ENCODE measurements at regions not wholly inside any gene's neighbourhood (a gene's known extent, or its start where the extent isn't known, plus 50 kb on each side); places are given as distances from the start of the nearest gene placed in this dataset.

DNA sequence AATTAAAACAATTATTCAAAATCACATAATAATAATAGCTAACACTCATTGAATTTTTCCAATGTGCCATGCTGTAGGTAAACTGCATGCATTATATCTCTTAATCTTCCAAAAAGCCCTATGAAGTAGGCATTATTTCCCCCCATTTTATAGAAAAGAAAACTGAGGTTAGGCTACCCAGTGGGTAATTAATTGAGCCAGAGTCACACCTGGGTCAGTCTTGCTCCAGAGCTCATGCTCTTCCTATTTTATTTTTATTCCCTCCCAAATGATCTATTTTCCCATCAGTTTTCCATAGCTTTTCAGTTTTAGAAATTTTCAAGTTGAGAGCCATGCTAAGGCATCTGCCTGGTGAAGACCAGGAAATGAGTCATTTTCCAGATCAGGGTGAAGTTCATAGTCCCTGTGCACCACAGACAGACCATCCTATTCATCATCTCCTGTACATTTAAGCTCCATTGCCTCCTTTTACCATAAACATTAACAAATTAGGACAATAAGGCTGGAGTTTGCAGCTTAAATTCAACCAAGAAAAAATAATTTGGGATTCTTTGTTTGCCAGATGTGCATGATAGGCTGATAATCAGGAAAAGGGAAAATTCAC is 417.3 kb downstream of the OTOL1 start:
- Histone ChIP-seq H3K9me2 (replicated peaks; ENCODE audit: low read length) (no peaks in the 10 kb centered on the region), H4K20me1 (ENCODE audit: low read length) (no peaks in the 10 kb centered on the region), H3K27ac (ENCODE audit: low read length) (peak overlapping the region; percentile 74), H3K36me3 (ENCODE audit: low read depth, low read length) (no peaks in the 10 kb centered on the region), H3K9ac (ENCODE audit: low read length) (peak overlapping the region; percentile 52), H2AFZ (ENCODE audit: low read length) (no peak overlapping the region), H3K4me2 (ENCODE audit: low read length) (peak overlapping the region; percentile 59), H3K4me3 (ENCODE audit: low read length) (peak overlapping the region; percentile 27; the same call in 1 of the 2 replicates), H3K9me3 (ENCODE audit: low read length) (no peaks in the 10 kb centered on the region), H3K4me1 (ENCODE audit: insufficient read depth, low read length) (peaks cover 30% of the 10 kb centered on the region), H3K79me2 (ENCODE audit: low read length) (no peaks in the 10 kb centered on the region), H3F3A (ENCODE audit: low read length, unreplicated experiment) (no peaks in the 10 kb centered on the region), H3K27me3 (ENCODE audit: low read length) (no peaks in the 10 kb centered on the region)
- CTCF ChIA-PET, result interaction anchor here (1.2 kb wide), 1 partner anchor 60 kb away, joined by 6 read pairs; no protein-coding TSS in a partner anchor
- POLR2A ChIA-PET (ENCODE audit: unreplicated experiment), result interaction anchor here (0.6 kb wide), 1 partner anchor 107 kb away, joined by 3 read pairs; no protein-coding TSS in a partner anchor
- ATAC-seq (peak; percentile 90), DNase-seq (peak; percentile 81)
- no TSS peak for BruUV-seq (replicated peaks)
- intact Hi-C loops (cut with micrococcal nuclease), result loop anchor here (1.0 to 10.0 kb wide), 9 partner anchors 24 to 1128 kb away; no protein-coding TSS in a partner anchor
- no peak for TF ChIP-seq EZH2phosphoT487 (IDR thresholded peaks at IDR 0.05; ENCODE audit: borderline replicate concordance, low read length)
- TF ChIP-seq, protein P1, sequence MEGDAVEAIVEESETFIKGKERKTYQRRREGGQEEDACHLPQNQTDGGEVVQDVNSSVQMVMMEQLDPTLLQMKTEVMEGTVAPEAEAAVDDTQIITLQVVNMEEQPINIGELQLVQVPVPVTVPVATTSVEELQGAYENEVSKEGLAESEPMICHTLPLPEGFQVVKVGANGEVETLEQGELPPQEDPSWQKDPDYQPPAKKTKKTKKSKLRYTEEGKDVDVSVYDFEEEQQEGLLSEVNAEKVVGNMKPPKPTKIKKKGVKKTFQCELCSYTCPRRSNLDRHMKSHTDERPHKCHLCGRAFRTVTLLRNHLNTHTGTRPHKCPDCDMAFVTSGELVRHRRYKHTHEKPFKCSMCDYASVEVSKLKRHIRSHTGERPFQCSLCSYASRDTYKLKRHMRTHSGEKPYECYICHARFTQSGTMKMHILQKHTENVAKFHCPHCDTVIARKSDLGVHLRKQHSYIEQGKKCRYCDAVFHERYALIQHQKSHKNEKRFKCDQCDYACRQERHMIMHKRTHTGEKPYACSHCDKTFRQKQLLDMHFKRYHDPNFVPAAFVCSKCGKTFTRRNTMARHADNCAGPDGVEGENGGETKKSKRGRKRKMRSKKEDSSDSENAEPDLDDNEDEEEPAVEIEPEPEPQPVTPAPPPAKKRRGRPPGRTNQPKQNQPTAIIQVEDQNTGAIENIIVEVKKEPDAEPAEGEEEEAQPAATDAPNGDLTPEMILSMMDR (conservative IDR thresholded peaks at IDR 0.05; ENCODE audit: low read depth, low read length), result no peak

DNA sequence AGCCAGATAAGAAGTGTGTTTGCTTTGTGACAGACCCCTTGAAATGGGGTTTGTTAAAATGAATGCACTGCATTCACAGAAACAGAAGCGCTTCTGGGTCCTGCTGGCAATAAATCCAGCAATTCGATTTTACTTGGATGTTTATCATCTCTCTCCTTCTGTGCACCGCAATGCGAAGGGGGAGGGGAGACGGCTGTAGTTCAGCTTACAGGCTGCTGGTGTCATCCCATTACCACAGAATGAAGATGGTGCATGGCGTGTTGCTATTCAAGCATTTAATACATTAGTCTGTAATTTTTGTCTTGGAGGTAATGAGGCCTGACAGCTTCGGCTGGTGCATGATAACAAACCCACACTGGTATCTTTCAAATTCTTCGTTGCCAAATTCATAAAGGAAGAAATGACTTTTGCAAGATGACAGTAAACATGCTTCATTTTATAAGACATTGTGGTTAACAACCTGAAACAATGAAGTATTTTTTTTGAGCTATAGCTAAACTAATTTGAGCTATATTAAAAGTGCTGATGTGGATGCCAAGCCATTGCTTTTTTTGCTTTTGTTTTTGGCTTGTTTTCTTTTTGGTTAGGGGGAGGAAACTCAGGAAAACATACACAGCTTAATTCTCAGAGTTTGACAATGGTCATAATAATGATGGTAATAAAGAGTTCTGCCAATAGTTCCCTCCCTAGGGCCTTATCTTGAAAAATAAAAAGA is 418.3 kb downstream of the OTOL1 start:
- Histone ChIP-seq H3K9me2 (replicated peaks; ENCODE audit: low read length) (no peaks in the 10 kb centered on the region), H2AFZ (ENCODE audit: low read length) (peak overlapping the region; percentile 49), H3K9me3 (ENCODE audit: low read length) (no peaks in the 10 kb centered on the region), H3K4me3 (ENCODE audit: low read length) (peak overlapping the region; percentile 27; the same call in 1 of the 2 replicates), H3K27me3 (ENCODE audit: low read length) (no peaks in the 10 kb centered on the region), H3K27ac (ENCODE audit: low read length) (peak overlapping the region; percentile 74), H4K20me1 (ENCODE audit: low read length) (no peaks in the 10 kb centered on the region), H3K36me3 (ENCODE audit: low read depth, low read length) (no peaks in the 10 kb centered on the region), H3K4me2 (ENCODE audit: low read length) (peak overlapping the region; percentile 59), H3K4me1 (ENCODE audit: insufficient read depth, low read length) (peaks cover 30% of the 10 kb centered on the region), H3K9ac (ENCODE audit: low read length) (peak overlapping the region; percentile 52), H3K79me2 (ENCODE audit: low read length) (no peaks in the 10 kb centered on the region), H3F3A (ENCODE audit: low read length, unreplicated experiment) (no peaks in the 10 kb centered on the region)
- POLR2A ChIA-PET (ENCODE audit: unreplicated experiment), result interaction anchor here (0.7 kb wide), 2 partner anchors 372 to 551 kb away, joined by 3 to 6 read pairs; no protein-coding TSS in a partner anchor
- DNase-seq, result peak; percentile 77
- CTCF ChIA-PET, result interaction anchor here (0.5 to 1.2 kb wide), 4 partner anchors 60 to 1096 kb away, joined by 3 to 5 read pairs (median 4); no protein-coding TSS in a partner anchor
- intact Hi-C loops (cut with micrococcal nuclease), result loop anchor here (1.0 to 10.0 kb wide), 9 partner anchors 25 to 1127 kb away; no protein-coding TSS in a partner anchor
- TF ChIP-seq EZH2phosphoT487 (IDR thresholded peaks at IDR 0.05; ENCODE audit: borderline replicate concordance, low read length), result no peak
- TF ChIP-seq, protein P1 (conservative IDR thresholded peaks at IDR 0.05; ENCODE audit: low read depth, low read length), result peak; percentile 79
- no TSS peak for BruUV-seq (replicated peaks)
- ATAC-seq, result peak; percentile 82
